Lower lobe of right lung (tissue), 2 donors: ENCODE measurements at regions not wholly inside any gene's neighbourhood (a gene's known extent, or its start where the extent isn't known, plus 50 kb on each side); places are given as distances from the start of the nearest gene placed in this dataset.

ENCODE experiments used
- ATAC-seq, 2 donors: fragments of 200-7000 bp; cut with Tn5 transposase; one replicate each; pipeline ENCODE4 v1.9.1; 2020 to 2022; ENCODE audit warnings: mild to moderate bottlenecking in 2 of 2, moderate library complexity in 2 of 2
- DNase-seq: peaks from one replicate; pipeline ENCODE4 v3.0.0-alpha.2; 2020
- H3K27ac ChIP-seq: fragments of 200-600 bp; one replicate; pipeline ENCODE4 v1.8.0; 2022
- H3K27me3 ChIP-seq: fragments of 200-600 bp; one replicate; pipeline ENCODE4 v1.8.0; 2022; ENCODE audit warnings: low read depth
- H3K36me3 ChIP-seq: fragments of 200-600 bp; one replicate; pipeline ENCODE4 v1.8.0; 2022; ENCODE audit warnings: mild to moderate bottlenecking
- H3K4me1 ChIP-seq: fragments of 200-600 bp; one replicate; pipeline ENCODE4 v1.8.0; 2022
- H3K4me3 ChIP-seq: fragments of 200-600 bp; one replicate; pipeline ENCODE4 v1.8.0; 2022; ENCODE audit warnings: mild to moderate bottlenecking
- H3K9me3 ChIP-seq: fragments of 200-600 bp; one replicate; pipeline ENCODE4 v1.8.0; 2022
- CTCF ChIP-seq: fragments of 200-600 bp; IDR thresholded peaks from one replicate; pipeline ENCODE4 v1.8.0; 2022; ENCODE audit warnings: antibody characterized with exemption, mild to moderate bottlenecking
- intact Hi-C: fragments of 100-400 bp; cut with DNase I; formaldehyde crosslinking; loops from one replicate; pipeline ENCODE4 v1.11.0; 2022
- donor health status: DM: no; HTN: yes; CAD: no; lungs with severe emphysema.

GRCh38 chr1:96185181-96185580 lies 536.4 kb upstream of the PTBP2 start:
- no peak for DNase-seq
- Histone ChIP-seq H3K4me1 (no peaks in the 10 kb centered on the region), H3K27ac (no peak overlapping the region), H3K27me3 (no peaks in the 10 kb centered on the region), H3K36me3 (no peaks in the 10 kb centered on the region), H3K4me3 (no peak overlapping the region), H3K9me3 (no peaks in the 10 kb centered on the region)
- ATAC-seq, result no peak
- intact Hi-C loops, result no loop called here
- no peak for TF ChIP-seq CTCF

GRCh38 chr1:96187020-96187419 lies 534.6 kb upstream of the PTBP2 start:
- no peaks in the 10 kb centered on the region for H3K9me3 ChIP-seq
- ATAC-seq (no peak), DNase-seq (no peak)
- H3K27me3 ChIP-seq, result no peaks in the 10 kb centered on the region
- no peaks in the 10 kb centered on the region for H3K36me3 ChIP-seq
- no peak overlapping the region for H3K4me3 ChIP-seq
- TF ChIP-seq CTCF, result no peak
- intact Hi-C loops, result no loop called here
- no peaks in the 10 kb centered on the region for H3K4me1 ChIP-seq
- no peak overlapping the region for H3K27ac ChIP-seq

GRCh38 chr1:96191165-96191564 lies 530.4 kb upstream of the PTBP2 start:
- peaks cover 5% of the 10 kb centered on the region for H3K9me3 ChIP-seq
- no peaks in the 10 kb centered on the region for H3K36me3 ChIP-seq
- H3K4me3 ChIP-seq, result no peak overlapping the region
- no peak for ATAC-seq
- no peak for TF ChIP-seq CTCF
- no peaks in the 10 kb centered on the region for H3K27me3 ChIP-seq
- no peak overlapping the region for H3K27ac ChIP-seq
- H3K4me1 ChIP-seq, result no peaks in the 10 kb centered on the region
- intact Hi-C loops, result no loop called here
- no peak for DNase-seq

GRCh38 chr1:96206451-96206850 lies 515.1 kb upstream of the PTBP2 start:
- Histone ChIP-seq H3K4me3 (no peak overlapping the region), H3K4me1 (no peaks in the 10 kb centered on the region), H3K27ac (no peak overlapping the region), H3K36me3 (no peaks in the 10 kb centered on the region), H3K27me3 (no peaks in the 10 kb centered on the region), H3K9me3 (no peaks in the 10 kb centered on the region)
- DNase-seq (no peak), ATAC-seq (no peak)
- TF ChIP-seq CTCF, result no peak
- intact Hi-C loops, result no loop called here

GRCh38 chr1:96207936-96208335 lies 513.6 kb upstream of the PTBP2 start:
- Histone ChIP-seq H3K36me3 (no peaks in the 10 kb centered on the region), H3K9me3 (no peaks in the 10 kb centered on the region), H3K27ac (no peak overlapping the region), H3K4me1 (no peaks in the 10 kb centered on the region), H3K27me3 (no peaks in the 10 kb centered on the region), H3K4me3 (no peak overlapping the region)
- ATAC-seq (no peak), DNase-seq (no peak)
- intact Hi-C loops, result no loop called here
- no peak for TF ChIP-seq CTCF

- Histone ChIP-seq H3K4me1 (no peaks in the 10 kb centered on the region), H3K9me3 (no peaks in the 10 kb centered on the region), H3K27ac (no peak overlapping the region), H3K36me3 (no peaks in the 10 kb centered on the region), H3K4me3 (no peak overlapping the region), H3K27me3 (no peaks in the 10 kb centered on the region)
- no peak for ATAC-seq
- intact Hi-C loops, result no loop called here
- DNase-seq, result no peak
- TF ChIP-seq CTCF, result no peak
These were observed 513.2 kb upstream of the PTBP2 start for GRCh38 chr1:96208428-96208827.
